SK-N-SH (cell line): ENCODE measurements at regions not wholly inside any gene's neighbourhood (a gene's known extent, or its start where the extent isn't known, plus 50 kb on each side); places are given as distances from the start of the nearest gene placed in this dataset.

Source experiments
- CTCF ChIA-PET: fragments of 300-600, 350-600 bp; formaldehyde crosslinking; extraction: SDS; loops from one replicate; lab custom pipeline; 2021; lab: Yijun Ruan, JAX
- POLR2A ChIA-PET: fragments of 350-600 bp; sonication (Branson Sonifier 250); formaldehyde crosslinking; extraction: SDS; loops from one replicate; lab custom pipeline; 2020; ENCODE audit warnings: antibody characterized with exemption, inconsistent platforms; lab: Yijun Ruan, JAX
- DNase-seq: peaks from one replicate; pipeline ENCODE4 v3.0.0; 2012
- H2AFZ ChIP-seq: fragments of 200-600 bp; sonication (generic); 2 replicates; pipeline ENCODE4 v1.8.1; 2016; ENCODE audit warnings: antibody characterized with exemption, mild to moderate bottlenecking, low read depth
- H3F3A ChIP-seq: fragments of 200-600 bp; sonication (generic); replicated peaks from 2 replicates; pipeline ENCODE3; 2016; ENCODE audit warnings: antibody characterized with exemption, mild to moderate bottlenecking; ENCODE audit not compliant: insufficient read depth
- H3K27ac ChIP-seq, 2 experiments: fragments of 200-500 bp in 1 of 2; fragments of 200-600 bp in 1 of 2; sonication (Bioruptor generic) in 1 of 2; sonication (generic), shearing (Covaris generic) in 1 of 2; 2 replicates each; pipeline versions ENCODE4 v1.5.1 to v1.6.1; 2014 to 2016; ENCODE audit warnings: low read depth in 2 of 2, inconsistent platforms in 1 of 2, low read length in 1 of 2, mild to moderate bottlenecking in 1 of 2, mixed read lengths in 1 of 2
- H3K27me3 ChIP-seq: fragments of 200-600 bp; sonication (generic), shearing (Covaris generic); 2 replicates; pipeline ENCODE4 v1.6.1; 2016; ENCODE audit warnings: mixed run types; ENCODE audit not compliant: insufficient read depth
- H3K36me3 ChIP-seq, 2 experiments: fragments of 200-500 bp in 1 of 2; fragments of 200-600 bp in 1 of 2; sonication (Bioruptor generic) in 1 of 2; sonication (generic) in 1 of 2; replicated peaks in 1 of 2; 2 replicates each; pipeline versions ENCODE3 to v1.5.1; 2014 to 2016; ENCODE audit warnings: low read length in 1 of 2, mild to moderate bottlenecking in 1 of 2; ENCODE audit not compliant: insufficient read depth in 2 of 2, control insufficient read depth in 1 of 2
- H3K4me1 ChIP-seq, 2 experiments: fragments of 200-500 bp in 1 of 2; fragments of 200-600 bp in 1 of 2; sonication (Bioruptor generic) in 1 of 2; sonication (generic), shearing (Covaris generic) in 1 of 2; 2 replicates each; pipeline versions ENCODE4 v1.5.1 to v1.6.1; 2014 to 2016; ENCODE audit warnings: low read depth in 1 of 2, low read length in 1 of 2, mixed run types in 1 of 2; ENCODE audit not compliant: insufficient read depth in 2 of 2, control insufficient read depth in 1 of 2
- H3K4me2 ChIP-seq: fragments of 200-600 bp; sonication (generic), shearing (Covaris generic); 2 replicates; pipeline ENCODE4 v1.6.1; 2017; ENCODE audit warnings: mixed run types
- H3K4me3 ChIP-seq, 2 experiments: fragments of 200-500 bp in 1 of 2; fragments of 200-600 bp in 1 of 2; sonication (Bioruptor generic) in 1 of 2; sonication (generic), shearing (Covaris generic) in 1 of 2; 2 replicates each; pipeline versions ENCODE4 v1.5.1 to v1.8.1; 2014 to 2016; ENCODE audit warnings: low read depth in 2 of 2, inconsistent platforms in 1 of 2, low read length in 1 of 2, mild to moderate bottlenecking in 1 of 2, mixed read lengths in 1 of 2, moderate library complexity in 1 of 2
- H3K79me2 ChIP-seq: fragments of 200-600 bp; sonication (generic); 2 replicates; pipeline ENCODE4 v1.8.1; 2017; ENCODE audit warnings: mild to moderate bottlenecking; ENCODE audit not compliant: insufficient read depth
- H3K9ac ChIP-seq: fragments of 200-600 bp; sonication (generic); 2 replicates; pipeline ENCODE4 v1.6.1; 2017; ENCODE audit warnings: mixed run types
- H3K9me2 ChIP-seq: fragments of 200-600 bp; sonication (generic); 2 replicates; pipeline ENCODE4 v1.6.1; 2017; ENCODE audit warnings: mixed run types
- H3K9me3 ChIP-seq: fragments of 200-600 bp; sonication (generic); 2 replicates; pipeline ENCODE4 v1.6.1; 2017; ENCODE audit warnings: mixed run types, mild to moderate bottlenecking, moderate library complexity
- H4K20me1 ChIP-seq: fragments of 200-600 bp; sonication (generic); 2 replicates; pipeline ENCODE4 v1.6.1; 2017; ENCODE audit warnings: mild to moderate bottlenecking, mixed run types; ENCODE audit not compliant: insufficient read depth
- CTCF ChIP-seq: fragments of 200-600 bp; sonication (generic); IDR thresholded peaks from 2 replicates; pipeline ENCODE4 v1.6.1; 2017; ENCODE audit warnings: antibody characterized with exemption, mild to moderate bottlenecking, moderate library complexity
- ELF1 ChIP-seq: IDR thresholded peaks from 2 replicates; pipeline ENCODE4 v1.4.0; 2012
- FOXJ3 ChIP-seq: sonication (generic); formaldehyde crosslinking; IDR thresholded peaks from 2 replicates; pipeline ENCODE4 v1.5.1; 2020; ENCODE audit warnings: mild to moderate bottlenecking, missing genetic modification reagents
- FOXM1 ChIP-seq: IDR thresholded peaks from 2 replicates; pipeline ENCODE4 v1.4.0; 2012; ENCODE audit warnings: low read depth, mild to moderate bottlenecking
- GATA2 ChIP-seq: sonication (generic); formaldehyde crosslinking; IDR thresholded peaks from 2 replicates; pipeline ENCODE4 v1.5.0; 2020; ENCODE audit warnings: mild to moderate bottlenecking, missing genetic modification reagents
- IRF3 ChIP-seq: fragments of 150-350 bp; IDR thresholded peaks from 2 replicates; pipeline ENCODE4 v1.6.1; 2016; ENCODE audit warnings: mild to moderate bottlenecking, low read depth, low read length
- MEF2A ChIP-seq: IDR thresholded peaks from 2 replicates; pipeline ENCODE4 v1.4.0; 2012; ENCODE audit warnings: low read depth, borderline replicate concordance
- NFIC ChIP-seq: IDR thresholded peaks from 2 replicates; pipeline ENCODE4 v1.4.0; 2012; ENCODE audit warnings: borderline replicate concordance
- POLR2AphosphoS5 ChIP-seq: IDR thresholded peaks from 2 replicates; pipeline ENCODE4 v1.6.1; 2012; ENCODE audit warnings: low read depth, low read length
- RAD21 ChIP-seq: IDR thresholded peaks from 2 replicates; pipeline ENCODE4 v1.6.1; 2012; ENCODE audit warnings: mild to moderate bottlenecking, low read length
- RCOR1 ChIP-seq: fragments of 150-350 bp; IDR thresholded peaks from 2 replicates; pipeline ENCODE4 v1.6.1; 2017; ENCODE audit warnings: antibody characterized with exemption, low read length
- RFX5 ChIP-seq: IDR thresholded peaks from 2 replicates; pipeline ENCODE4 v1.6.1; 2012; ENCODE audit warnings: mild to moderate bottlenecking, improper control_type of control experiment, low read length
- RXRA ChIP-seq: IDR thresholded peaks from 2 replicates; pipeline ENCODE4 v1.4.0; 2012; ENCODE audit warnings: low read depth, mild to moderate bottlenecking, borderline replicate concordance
- SIN3A ChIP-seq: IDR thresholded peaks from 2 replicates; pipeline ENCODE4 v1.6.1; 2012; ENCODE audit warnings: low read depth, mild to moderate bottlenecking, low read length, moderate library complexity, borderline replicate concordance
- SMC3 ChIP-seq: IDR thresholded peaks from 2 replicates; pipeline ENCODE4 v1.6.1; 2012; ENCODE audit warnings: low read depth, low read length, improper control_type of control experiment
- TAF1 ChIP-seq: IDR thresholded peaks from 2 replicates; pipeline ENCODE4 v1.6.1; 2012; ENCODE audit warnings: low read depth, mild to moderate bottlenecking, low read length, moderate library complexity, borderline replicate concordance
- TEAD4 ChIP-seq: IDR thresholded peaks from 2 replicates; pipeline ENCODE4 v1.4.0; 2012; ENCODE audit warnings: mild to moderate bottlenecking, borderline replicate concordance; ENCODE audit not compliant: insufficient read depth
- ZBTB33 ChIP-seq: IDR thresholded peaks from 2 replicates; pipeline ENCODE4 v1.4.0; 2012; ENCODE audit warnings: low read depth, borderline replicate concordance
- WGBS: methylation state at CpG from one replicate; pipeline ENCODE4 v1.1.6; 2017; ENCODE audit warnings: low lambda C conversion rate; 5-methylcytosine and 5-hydroxymethylcytosine counted together

- no peak for TF ChIP-seq GATA2 (CRISPR knock-in tag)
- no peak for TF ChIP-seq RXRA
- TF ChIP-seq RFX5 = no peak
- no peak for TF ChIP-seq NFIC
- TF ChIP-seq POLR2AphosphoS5 = no peak
- TF ChIP-seq RAD21 = no peak
- no peak for TF ChIP-seq RCOR1
- TF ChIP-seq IRF3 = no peak
- TF ChIP-seq SIN3A = no peak
- no peak for TF ChIP-seq CTCF
- TF ChIP-seq ZBTB33 = no peak
- no peak for TF ChIP-seq TEAD4
- no peak for TF ChIP-seq MEF2A
- TF ChIP-seq FOXJ3 (CRISPR knock-in tag) = no peak
- no peak for TF ChIP-seq ELF1
- no peak for TF ChIP-seq FOXM1
- no peak for TF ChIP-seq SMC3
- no peak for TF ChIP-seq TAF1
- no peak for DNase-seq
- ChIA-PET POLR2A (no interaction called here), CTCF (interaction anchor here (1.1 to 2.4 kb wide), 3 partner anchors 42 to 114 kb away, joined by 3 to 11 read pairs (median 3); no protein-coding TSS in a partner anchor)
- no peak overlapping the region for H3K4me3 ChIP-seq
- H3K27me3 ChIP-seq = no peaks in the 10 kb centered on the region
- H3K4me2 ChIP-seq = no peak overlapping the region
- H3K79me2 ChIP-seq = no peaks in the 10 kb centered on the region
- H3F3A ChIP-seq = no peaks in the 10 kb centered on the region
- H3K4me1 ChIP-seq = peaks cover 0 to 9% of the 10 kb centered on the region in 2 experiments; a peak in 1 of 4 replicates
- H3K9me3 ChIP-seq = no peaks in the 10 kb centered on the region
- H3K9ac ChIP-seq = no peak overlapping the region
- no peak overlapping the region for H2AFZ ChIP-seq
- H3K36me3 ChIP-seq = no peaks in the 10 kb centered on the region
- no peaks in the 10 kb centered on the region for H4K20me1 ChIP-seq
- H3K9me2 ChIP-seq = no peaks in the 10 kb centered on the region
- H3K27ac ChIP-seq = no peak overlapping the region
- WGBS = 49% methylated on average over 5 of the region's 5 CpGs
Measured at GRCh38 chr3:38958026-38958720, 93.6 kb downstream of the SCN11A start.
